Endothelial cell of umbilical vein (primary cell): ENCODE measurements at regions not wholly inside any gene's neighbourhood (a gene's known extent, or its start where the extent isn't known, plus 50 kb on each side); places are given as distances from the start of the nearest gene placed in this dataset.

ENCODE experiments used
- BruUV-seq: library from RNA; stranded (reverse); fragments of 400-500 nt; replicated peaks from 2 replicates; lab custom pipeline; 2021; lab: Mats Ljungman, UMichigan
- CTCF ChIA-PET: fragments of 300-600, 350-600 bp; sonication (Branson Sonifier 250); formaldehyde crosslinking; loops from one replicate; lab custom pipeline; 2021; ENCODE audit warnings: antibody characterized with exemption, inconsistent platforms; lab: Charles Lee
- POLR2A ChIA-PET: fragments of 300-600, 350-600 bp; sonication (Branson Sonifier 250); formaldehyde crosslinking; loops from one replicate; lab custom pipeline; 2021; ENCODE audit warnings: antibody characterized with exemption, inconsistent platforms; lab: Charles Lee
- DNase-seq: peaks from one replicate; pipeline ENCODE4 v3.0.0-alpha.2; 2011; ENCODE audit warnings: low read depth, low spot score
- FAIRE-seq: peaks from 2 replicates; lab custom pipeline; 2011; peaks lifted over from hg19 to GRCh38; lab: Jason Lieb, UNC
- H2AFZ ChIP-seq: 2 replicates; pipeline ENCODE4 v1.6.0; 2012; ENCODE audit warnings: low read depth, low read length, control low read depth, inconsistent platforms
- H3K27ac ChIP-seq: 2 replicates; pipeline ENCODE4 v1.5.1; 2011; ENCODE audit warnings: low read depth, mild to moderate bottlenecking, control low read depth, low read length, moderate library complexity; ENCODE audit not compliant: insufficient read depth
- H3K27me3 ChIP-seq, 2 experiments: 2 replicates each; pipeline versions ENCODE4 v1.6.0 to v1.6.1; 2011; ENCODE audit warnings: low read length in 2 of 2, mixed read lengths in 1 of 2; ENCODE audit not compliant: control insufficient read depth in 2 of 2, insufficient read depth in 2 of 2
- H3K36me3 ChIP-seq, 2 experiments: 2 replicates in 1 of 2; 3 replicates in 1 of 2; pipeline ENCODE4 v1.5.1; 2011; ENCODE audit warnings: low read length in 2 of 2, mild to moderate bottlenecking in 1 of 2, moderate library complexity in 1 of 2; ENCODE audit not compliant: control insufficient read depth in 2 of 2, insufficient read depth in 2 of 2; ENCODE audit errors: extremely low read depth in 1 of 2
- H3K4me1 ChIP-seq: 3 replicates; pipeline ENCODE4 v1.5.1; 2011; ENCODE audit warnings: mild to moderate bottlenecking, low read length; ENCODE audit not compliant: control insufficient read depth, insufficient read depth; ENCODE audit errors: extremely low read depth
- H3K4me2 ChIP-seq: 2 replicates; pipeline ENCODE4 v1.6.1; 2011; ENCODE audit warnings: low read length, control low read depth, mixed read lengths; ENCODE audit not compliant: insufficient read depth
- H3K4me3 ChIP-seq, 3 experiments: fragments of 200-600 bp in 1 of 3; sonication (generic), shearing (Covaris generic) in 1 of 3; replicated peaks in 1 of 3; 2 replicates each; pipeline ENCODE4 v1.5.1; 2011 to 2016; ENCODE audit warnings: control low read depth in 3 of 3, low read length in 3 of 3, mild to moderate bottlenecking in 2 of 3, inconsistent platforms in 1 of 3, low read depth in 1 of 3, moderate library complexity in 1 of 3; ENCODE audit not compliant: insufficient read depth in 1 of 3
- H3K79me2 ChIP-seq: 2 replicates; pipeline ENCODE4 v1.6.0; 2012; ENCODE audit warnings: low read length, inconsistent platforms; ENCODE audit not compliant: control insufficient read depth, insufficient read depth
- H3K9ac ChIP-seq: replicated peaks from 2 replicates; pipeline ENCODE3; 2011; ENCODE audit warnings: low read length, control low read depth; ENCODE audit not compliant: insufficient read depth; ENCODE audit errors: extremely low read depth
- H3K9me1 ChIP-seq: replicated peaks from 3 replicates; pipeline ENCODE4 v1.6.0; 2011; ENCODE audit warnings: mild to moderate bottlenecking, low read length; ENCODE audit not compliant: control insufficient read depth, insufficient read depth; ENCODE audit errors: extremely low read depth
- H3K9me3 ChIP-seq: replicated peaks from 2 replicates; pipeline ENCODE4 v1.5.1; 2012; ENCODE audit warnings: low read length, inconsistent platforms; ENCODE audit not compliant: control insufficient read depth, insufficient read depth
- H4K20me1 ChIP-seq: replicated peaks from 2 replicates; pipeline ENCODE3; 2011; ENCODE audit warnings: mild to moderate bottlenecking, low read length; ENCODE audit not compliant: control insufficient read depth, insufficient read depth; ENCODE audit errors: extremely low read depth
- CTCF ChIP-seq, 2 donors: IDR thresholded peaks; 1 replicate in 1 of 2; 2 replicates in 1 of 2; pipeline ENCODE4 v1.5.1; 2011; ENCODE audit warnings: low read length in 2 of 2, mild to moderate bottlenecking in 2 of 2, moderate library complexity in 2 of 2, control low read depth in 1 of 2, inconsistent platforms in 1 of 2, low read depth in 1 of 2; ENCODE audit not compliant: insufficient read depth in 1 of 2; ENCODE audit errors: extremely low read depth in 1 of 2
- EZH2 ChIP-seq: IDR thresholded peaks from 2 replicates; pipeline ENCODE4 v1.6.1; 2012; ENCODE audit warnings: borderline replicate concordance, low read depth, mild to moderate bottlenecking, moderate library complexity, low read length, inconsistent platforms; ENCODE audit not compliant: severe bottlenecking
- FOS ChIP-seq: IDR thresholded peaks from 2 replicates; pipeline ENCODE4 v1.6.1; 2011; ENCODE audit warnings: mild to moderate bottlenecking, low read length, moderate library complexity, borderline replicate concordance; ENCODE audit not compliant: insufficient read depth
- GATA2 ChIP-seq: IDR thresholded peaks from 2 replicates; pipeline ENCODE4 v1.7.0; 2011; ENCODE audit warnings: low read depth, mild to moderate bottlenecking, moderate library complexity, mixed read lengths, low read length; ENCODE audit not compliant: insufficient read length, insufficient read depth
- JUN ChIP-seq: IDR thresholded peaks from 2 replicates; pipeline ENCODE4 v1.6.1; 2011; ENCODE audit warnings: borderline replicate concordance, low read depth; ENCODE audit not compliant: insufficient read length, insufficient read depth
- MAX ChIP-seq: IDR thresholded peaks from 2 replicates; pipeline ENCODE4 v1.6.1; 2011; ENCODE audit not compliant: insufficient read depth, insufficient read length
- MYC ChIP-seq: IDR thresholded peaks from one replicate; pipeline ENCODE4 v1.6.1; 2011; ENCODE audit warnings: mild to moderate bottlenecking, low read depth, low read length
- POLR2A ChIP-seq: IDR thresholded peaks from 2 replicates; pipeline ENCODE4 v1.6.1; 2012; ENCODE audit warnings: low read depth, mild to moderate bottlenecking, control low read depth, low read length
- POLR2AphosphoS5 ChIP-seq: IDR thresholded peaks from 2 replicates; pipeline ENCODE4 v1.6.1; 2012; ENCODE audit warnings: low read depth, mild to moderate bottlenecking, control low read depth, low read length, moderate library complexity; ENCODE audit not compliant: insufficient read depth
- dilution Hi-C: fragments of 300-500 bp; cut with MboI; formaldehyde crosslinking; loops from one replicate; pipeline ENCODE4 v1.15.0; 2019; ENCODE audit warnings: low sequenced_read_pairs; ENCODE audit not compliant: extremely low pct_ligation_motif_present
- intact Hi-C: fragments of 100-400 bp; cut with micrococcal nuclease; formaldehyde crosslinking; loops from one replicate; pipeline ENCODE4 v1.10.0; 2022

- ChIA-PET POLR2A (no interaction called here), CTCF (no interaction called here)
- no peak for DNase-seq
- H3K36me3 ChIP-seq, result no peaks in the 10 kb centered on the region
- FAIRE-seq, result no peak
- H3K4me2 ChIP-seq, result no peak overlapping the region
- H3K9ac ChIP-seq, result no peak overlapping the region
- no peaks in the 10 kb centered on the region for H4K20me1 ChIP-seq
- no peaks in the 10 kb centered on the region for H3K27me3 ChIP-seq
- no peak overlapping the region for H3K27ac ChIP-seq
- H3K9me3 ChIP-seq, result no peaks in the 10 kb centered on the region
- H3K9me1 ChIP-seq, result no peaks in the 10 kb centered on the region
- no peak overlapping the region for H3K4me3 ChIP-seq
- H2AFZ ChIP-seq, result no peak overlapping the region
- intact Hi-C loops, result no loop called here
- H3K4me1 ChIP-seq, result no peaks in the 10 kb centered on the region
- TF ChIP-seq MYC (no peak), JUN (no peak), FOS (no peak), POLR2AphosphoS5 (no peak), EZH2 (no peak), MAX (no peak), GATA2 (no peak), POLR2A (no peak), CTCF (IDR thresholded peaks at IDR 0.05; ENCODE audit: extremely low read depth in 1 of 2, insufficient read depth in 1 of 2, low read depth in 1 of 2, low read length in 2 of 2) (no peak)
- no peaks in the 10 kb centered on the region for H3K79me2 ChIP-seq
- no TSS peak for BruUV-seq
- dilution Hi-C loops, result no loop called here
Measured at GRCh38 chr22:23511627-23512347, 68.3 kb downstream of the IGLL1 start.
